ENCODE measurements at regions not wholly inside any gene's neighbourhood (a gene's known extent, or its start where the extent isn't known, plus 50 kb on each side); places are given as distances from the start of the nearest gene placed in this dataset.

GRCh38 chr6:42511803-42512422, 51.9 kb upstream of the UBR2 start:
- no peak for TF ChIP-seq ESRRA (CRISPR knock-in tag; IDR thresholded peaks at IDR 0.05; ENCODE audit: borderline replicate concordance)
- TF ChIP-seq NR3C1 (CRISPR knock-in tag; conservative IDR thresholded peaks at IDR 0.05; ENCODE audit: low read depth): no peak
- no peak for TF ChIP-seq ZNF138 (CRISPR knock-in tag; conservative IDR thresholded peaks at IDR 0.05)
